ENCODE measurements at regions not wholly inside any gene's neighbourhood (a gene's known extent, or its start where the extent isn't known, plus 50 kb on each side); places are given as distances from the start of the nearest gene placed in this dataset.

GRCh38 chr3:76644305-76644675 lies 395.6 kb upstream of the ROBO2 start:
- H3K4me3 ChIP-seq: no peak overlapping the region
- H3K9me3 ChIP-seq: no peaks in the 10 kb centered on the region
- no peak for DNase-seq
- intact Hi-C loops (cut with DNase I): no loop called here
- H3K9ac ChIP-seq (ENCODE audit: low read depth in 2 of 2, low read length in 2 of 2): no peak overlapping the region
- H3K27ac ChIP-seq: no peak overlapping the region
- no peaks in the 10 kb centered on the region for H3K36me3 ChIP-seq
- no peaks in the 10 kb centered on the region for H3K27me3 ChIP-seq
- H3K4me1 ChIP-seq: no peaks in the 10 kb centered on the region
- TF ChIP-seq CTCF (IDR thresholded peaks at IDR 0.05): no peak

- Histone ChIP-seq H3K9ac (ENCODE audit: low read depth in 2 of 2, low read length in 2 of 2) (no peak overlapping the region), H3K9me3 (no peaks in the 10 kb centered on the region), H3K36me3 (no peaks in the 10 kb centered on the region), H3K4me1 (no peaks in the 10 kb centered on the region), H3K27ac (no peak overlapping the region), H3K27me3 (no peaks in the 10 kb centered on the region), H3K4me3 (no peak overlapping the region)
- TF ChIP-seq CTCF (IDR thresholded peaks at IDR 0.05): no peak
- intact Hi-C loops (cut with DNase I): no loop called here
- no peak for DNase-seq
These were observed 394.2 kb upstream of the ROBO2 start for GRCh38 chr3:76645724-76646123.

GRCh38 chr3:76646921-76647562 lies 392.9 kb upstream of the ROBO2 start:
- Histone ChIP-seq H3K36me3 (no peaks in the 10 kb centered on the region), H3K4me3 (no peak overlapping the region), H3K4me1 (no peaks in the 10 kb centered on the region), H3K9ac (ENCODE audit: low read depth in 2 of 2, low read length in 2 of 2) (no peak overlapping the region), H3K27me3 (no peaks in the 10 kb centered on the region), H3K9me3 (no peaks in the 10 kb centered on the region), H3K27ac (no peak overlapping the region)
- no peak for TF ChIP-seq CTCF (IDR thresholded peaks at IDR 0.05)
- DNase-seq: no peak
- intact Hi-C loops (cut with DNase I): no loop called here

- Histone ChIP-seq H3K36me3 (no peaks in the 10 kb centered on the region), H3K27ac (no peak overlapping the region), H3K27me3 (no peaks in the 10 kb centered on the region), H3K9ac (ENCODE audit: low read depth in 2 of 2, low read length in 2 of 2) (no peak overlapping the region), H3K4me1 (no peaks in the 10 kb centered on the region), H3K4me3 (no peak overlapping the region), H3K9me3 (no peaks in the 10 kb centered on the region)
- intact Hi-C loops (cut with DNase I): no loop called here
- DNase-seq: no peak
- TF ChIP-seq CTCF (IDR thresholded peaks at IDR 0.05): no peak
These were observed 388.1 kb upstream of the ROBO2 start for GRCh38 chr3:76651784-76652183.

- no peak for DNase-seq
- intact Hi-C loops (cut with DNase I): no loop called here
- no peak for TF ChIP-seq CTCF (IDR thresholded peaks at IDR 0.05)
These were observed 387.4 kb upstream of the ROBO2 start for GRCh38 chr3:76652524-76652923.

More at GRCh38 chr3:76652524-76652923, 387.4 kb upstream of the ROBO2 start:
- Histone ChIP-seq H3K27me3 (no peaks in the 10 kb centered on the region), H3K27ac (no peak overlapping the region), H3K36me3 (no peaks in the 10 kb centered on the region), H3K9me3 (no peaks in the 10 kb centered on the region), H3K4me1 (no peaks in the 10 kb centered on the region), H3K9ac (ENCODE audit: low read depth in 2 of 2, low read length in 2 of 2) (no peak overlapping the region), H3K4me3 (no peak overlapping the region)

Data from colonic mucosa (tissue), 4 donors.